ENCODE measurements at regions not wholly inside any gene's neighbourhood (a gene's known extent, or its start where the extent isn't known, plus 50 kb on each side); places are given as distances from the start of the nearest gene placed in this dataset.

GRCh38 chr12:47407463-47408129 lies 298.2 kb downstream of the RPAP3 start:
- TF ChIP-seq EZH2phosphoT487 (IDR thresholded peaks at IDR 0.05; ENCODE audit: unreplicated experiment) = no peak
- no peak for TF ChIP-seq CTCF (conservative IDR thresholded peaks at IDR 0.05; ENCODE audit: low read depth in 2 of 2)
- TF ChIP-seq EZH2 (IDR thresholded peaks at IDR 0.05; ENCODE audit: low read depth, unreplicated experiment) = no peak
- TF ChIP-seq POLR2AphosphoS5 (IDR thresholded peaks at IDR 0.05; ENCODE audit: low read depth) = no peak
- no peak for TF ChIP-seq ETS1 (IDR thresholded peaks at IDR 0.05)
- no peak for TF ChIP-seq REST (IDR thresholded peaks at IDR 0.05; ENCODE audit: unreplicated experiment)
- no peak for TF ChIP-seq CREB1 (CRISPR knock-in tag; IDR thresholded peaks at IDR 0.05; ENCODE audit: low read depth)
- no peak for TF ChIP-seq ZNF331 (CRISPR knock-in tag; IDR thresholded peaks at IDR 0.05; ENCODE audit: low read depth)

All from GM23338 (cell line).